Fibroblast of the aortic adventitia (primary cell): ENCODE measurements at regions not wholly inside any gene's neighbourhood (a gene's known extent, or its start where the extent isn't known, plus 50 kb on each side); places are given as distances from the start of the nearest gene placed in this dataset.

Source experiments
- DNase-seq: peaks from one replicate; pipeline ENCODE4 v3.0.0-alpha.2; 2010; ENCODE audit warnings: low read depth
- H3K4me3 ChIP-seq: 2 replicates; pipeline ENCODE4 v1.5.1; 2011; ENCODE audit warnings: low read depth, mild to moderate bottlenecking, control low read depth, low read length, moderate library complexity
- TF ChIP-seq, protein P1 (sequence below): IDR thresholded peaks from 2 replicates; pipeline ENCODE4 v1.5.1; 2011; ENCODE audit warnings: mild to moderate bottlenecking, low read length, control low read depth, inconsistent platforms; ENCODE audit not compliant: insufficient read depth

- TF ChIP-seq, protein P1, sequence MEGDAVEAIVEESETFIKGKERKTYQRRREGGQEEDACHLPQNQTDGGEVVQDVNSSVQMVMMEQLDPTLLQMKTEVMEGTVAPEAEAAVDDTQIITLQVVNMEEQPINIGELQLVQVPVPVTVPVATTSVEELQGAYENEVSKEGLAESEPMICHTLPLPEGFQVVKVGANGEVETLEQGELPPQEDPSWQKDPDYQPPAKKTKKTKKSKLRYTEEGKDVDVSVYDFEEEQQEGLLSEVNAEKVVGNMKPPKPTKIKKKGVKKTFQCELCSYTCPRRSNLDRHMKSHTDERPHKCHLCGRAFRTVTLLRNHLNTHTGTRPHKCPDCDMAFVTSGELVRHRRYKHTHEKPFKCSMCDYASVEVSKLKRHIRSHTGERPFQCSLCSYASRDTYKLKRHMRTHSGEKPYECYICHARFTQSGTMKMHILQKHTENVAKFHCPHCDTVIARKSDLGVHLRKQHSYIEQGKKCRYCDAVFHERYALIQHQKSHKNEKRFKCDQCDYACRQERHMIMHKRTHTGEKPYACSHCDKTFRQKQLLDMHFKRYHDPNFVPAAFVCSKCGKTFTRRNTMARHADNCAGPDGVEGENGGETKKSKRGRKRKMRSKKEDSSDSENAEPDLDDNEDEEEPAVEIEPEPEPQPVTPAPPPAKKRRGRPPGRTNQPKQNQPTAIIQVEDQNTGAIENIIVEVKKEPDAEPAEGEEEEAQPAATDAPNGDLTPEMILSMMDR: no peak
- no peak for DNase-seq
- no peak overlapping the region for H3K4me3 ChIP-seq
Measured at GRCh38 chr15:70316059-70316600, 218.4 kb upstream of the TLE3 start.

DNA sequence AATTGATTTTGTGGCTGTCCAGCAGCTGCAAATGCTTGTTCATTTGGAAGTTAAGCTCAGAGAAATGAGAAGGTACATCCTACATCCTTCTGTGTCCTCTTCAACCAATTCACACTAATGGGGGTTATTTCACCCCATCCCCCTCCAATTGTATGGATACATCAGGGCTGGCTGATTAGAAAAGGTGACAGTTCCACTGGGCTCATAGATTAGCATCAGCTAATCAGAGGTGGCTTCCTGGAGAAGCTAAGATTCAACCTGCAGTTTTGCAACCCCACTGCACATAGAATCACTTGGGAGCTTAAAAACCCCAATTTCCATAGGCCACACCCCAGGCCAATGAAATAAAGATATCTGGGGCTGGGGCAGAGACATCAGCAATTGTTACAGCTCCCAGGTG is 217.7 kb upstream of the TLE3 start:
- no peak for DNase-seq
- H3K4me3 ChIP-seq: no peak overlapping the region
- TF ChIP-seq, protein P1: no peak

GRCh38 chr15:70314688-70315087 is 217.0 kb upstream of the TLE3 start:
- DNase-seq: no peak
- no peak overlapping the region for H3K4me3 ChIP-seq
- TF ChIP-seq, protein P1: no peak

GRCh38 chr15:70314018-70314354 is 216.3 kb upstream of the TLE3 start:
- TF ChIP-seq, protein P1: no peak
- no peak overlapping the region for H3K4me3 ChIP-seq
- no peak for DNase-seq

DNA sequence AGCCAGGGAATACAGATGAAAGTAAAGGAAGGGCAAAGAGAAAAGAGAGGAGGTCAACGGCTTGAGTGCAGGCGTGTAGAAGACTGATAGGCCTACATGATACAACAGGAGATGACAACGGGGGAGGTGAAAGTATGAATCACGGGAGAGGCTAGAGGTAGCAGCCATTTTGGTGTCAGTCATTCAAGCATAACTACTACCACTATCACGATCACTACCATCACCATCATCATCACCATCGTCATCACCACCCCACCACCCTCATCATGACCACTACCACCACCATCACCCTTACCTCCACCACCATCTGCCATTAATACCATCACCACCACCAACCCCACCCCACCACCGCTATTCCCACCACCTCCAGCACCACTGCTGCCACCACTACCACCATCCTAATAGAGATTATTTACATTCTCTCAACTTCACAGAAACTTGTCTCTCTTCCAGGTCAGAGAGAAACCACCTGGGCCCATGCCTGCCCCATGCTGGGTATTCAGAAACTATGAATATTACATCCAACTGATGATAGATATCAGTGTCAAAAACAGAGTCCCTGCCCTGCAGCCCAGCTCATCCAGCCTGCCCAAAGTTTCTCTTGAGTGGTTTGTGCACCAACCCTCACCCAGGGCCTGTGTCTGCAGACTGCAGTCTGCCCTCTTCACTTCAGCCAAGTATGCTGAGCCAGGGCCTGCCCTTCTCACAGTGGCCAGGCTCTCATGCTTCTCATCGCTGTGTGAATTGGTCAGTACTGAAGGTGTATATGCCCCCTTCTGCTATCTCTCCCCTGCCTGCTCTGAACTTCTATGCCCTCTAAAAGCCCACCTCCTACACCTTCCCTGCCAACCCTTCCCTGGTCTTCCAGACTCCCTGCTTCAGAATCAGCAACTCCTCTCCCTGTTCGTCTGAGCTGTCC is 215.6 kb upstream of the TLE3 start:
- no peak overlapping the region for H3K4me3 ChIP-seq
- DNase-seq: no peak
- TF ChIP-seq, protein P1: no peak

DNA sequence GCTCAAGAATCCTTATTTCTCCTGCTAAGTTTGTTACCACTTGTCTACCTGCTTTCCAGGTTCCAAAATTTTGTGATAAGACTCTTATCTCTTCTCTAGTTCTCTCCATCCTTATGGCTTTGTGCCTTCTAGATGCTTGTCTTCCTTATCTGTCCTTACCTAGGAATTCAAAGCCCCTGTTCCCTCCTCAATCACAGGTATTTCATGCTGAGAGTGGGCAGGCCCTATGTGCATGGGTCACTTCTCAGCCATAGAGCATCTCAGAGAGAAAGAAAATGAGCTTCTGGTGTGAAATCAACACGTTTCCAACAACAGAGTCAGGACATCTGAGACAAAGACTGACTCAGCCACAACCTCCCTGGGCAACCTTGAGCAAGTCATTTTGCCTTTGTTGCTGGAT is 214.1 kb upstream of the TLE3 start:
- H3K4me3 ChIP-seq: no peak overlapping the region
- TF ChIP-seq, protein P1: no peak
- DNase-seq: no peak

DNA sequence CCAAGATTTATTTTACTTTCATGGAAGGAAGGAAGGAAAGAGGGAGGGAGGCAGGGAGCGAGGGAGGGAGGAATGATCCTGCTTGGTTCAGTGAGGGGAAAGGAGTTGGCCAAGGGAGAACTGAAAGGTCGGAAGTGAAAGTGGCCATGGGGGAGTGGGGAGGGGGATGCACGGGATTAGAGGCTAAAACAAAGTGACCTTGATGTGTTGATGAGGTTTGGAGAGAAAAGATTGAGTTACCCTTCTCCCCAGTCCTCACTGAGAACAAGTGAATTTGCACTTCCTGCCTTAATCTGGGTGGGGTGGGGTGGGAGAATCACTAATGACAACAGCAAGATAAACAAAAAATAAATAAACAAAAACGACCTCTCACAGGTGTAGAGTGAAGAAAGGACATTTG is 212.0 kb upstream of the TLE3 start:
- TF ChIP-seq, protein P1: no peak
- no peak overlapping the region for H3K4me3 ChIP-seq
- DNase-seq: no peak
